ENCODE measurements at regions not wholly inside any gene's neighbourhood (a gene's known extent, or its start where the extent isn't known, plus 50 kb on each side); places are given as distances from the start of the nearest gene placed in this dataset.

DNA sequence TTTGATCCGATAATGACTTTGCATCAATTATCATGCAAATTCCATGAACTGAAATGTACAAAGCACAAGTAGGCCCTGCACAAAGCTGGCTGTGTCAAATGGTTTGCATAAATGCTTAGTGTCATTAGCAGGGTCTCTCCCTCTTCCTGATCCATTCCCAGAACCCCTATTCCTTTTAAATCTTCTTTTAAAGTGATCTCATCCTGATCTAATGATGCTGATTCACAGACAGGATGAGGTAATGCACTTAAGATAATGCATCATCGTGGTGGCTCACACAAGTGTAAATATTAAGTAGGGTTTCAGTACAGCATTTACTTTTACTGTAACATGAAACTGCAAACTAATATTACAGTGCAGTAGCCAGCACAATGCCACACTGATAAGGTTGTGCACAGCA is 304.8 kb upstream of the SOX11 start:
- Histone ChIP-seq H3K36me3 (ENCODE audit: control insufficient read depth, low read length) (no peaks in the 10 kb centered on the region), H3K27ac (ENCODE audit: low read depth, low read length) (no peak overlapping the region), H3K79me2 (ENCODE audit: control insufficient read depth, low read length) (no peaks in the 10 kb centered on the region), H3K4me1 (ENCODE audit: control insufficient read depth, low read length) (no peaks in the 10 kb centered on the region), H4K20me1 (ENCODE audit: control insufficient read depth, insufficient read depth, low read depth, low read length) (no peaks in the 10 kb centered on the region), H3K9me2 (replicated peaks; ENCODE audit: control insufficient read depth, low read length) (no peaks in the 10 kb centered on the region), H3K4me3 (ENCODE audit: low read length) (no peak overlapping the region), H3K4me2 (ENCODE audit: low read length) (no peak overlapping the region), H3K27me3 (ENCODE audit: control insufficient read depth, low read length) (no peaks in the 10 kb centered on the region), H3K9me3 (ENCODE audit: control insufficient read depth, insufficient read depth, low read length) (no peaks in the 10 kb centered on the region), H3F3A (ENCODE audit: control insufficient read depth, insufficient read depth) (no peaks in the 10 kb centered on the region)
- TF ChIP-seq EZH2phosphoT487 (IDR thresholded peaks at IDR 0.05; ENCODE audit: borderline replicate concordance, low read length): no peak
- TF ChIP-seq, protein P1, sequence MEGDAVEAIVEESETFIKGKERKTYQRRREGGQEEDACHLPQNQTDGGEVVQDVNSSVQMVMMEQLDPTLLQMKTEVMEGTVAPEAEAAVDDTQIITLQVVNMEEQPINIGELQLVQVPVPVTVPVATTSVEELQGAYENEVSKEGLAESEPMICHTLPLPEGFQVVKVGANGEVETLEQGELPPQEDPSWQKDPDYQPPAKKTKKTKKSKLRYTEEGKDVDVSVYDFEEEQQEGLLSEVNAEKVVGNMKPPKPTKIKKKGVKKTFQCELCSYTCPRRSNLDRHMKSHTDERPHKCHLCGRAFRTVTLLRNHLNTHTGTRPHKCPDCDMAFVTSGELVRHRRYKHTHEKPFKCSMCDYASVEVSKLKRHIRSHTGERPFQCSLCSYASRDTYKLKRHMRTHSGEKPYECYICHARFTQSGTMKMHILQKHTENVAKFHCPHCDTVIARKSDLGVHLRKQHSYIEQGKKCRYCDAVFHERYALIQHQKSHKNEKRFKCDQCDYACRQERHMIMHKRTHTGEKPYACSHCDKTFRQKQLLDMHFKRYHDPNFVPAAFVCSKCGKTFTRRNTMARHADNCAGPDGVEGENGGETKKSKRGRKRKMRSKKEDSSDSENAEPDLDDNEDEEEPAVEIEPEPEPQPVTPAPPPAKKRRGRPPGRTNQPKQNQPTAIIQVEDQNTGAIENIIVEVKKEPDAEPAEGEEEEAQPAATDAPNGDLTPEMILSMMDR (IDR thresholded peaks at IDR 0.05; ENCODE audit: low read depth, low read length, poor library complexity, severe bottlenecking): no peak

DNA sequence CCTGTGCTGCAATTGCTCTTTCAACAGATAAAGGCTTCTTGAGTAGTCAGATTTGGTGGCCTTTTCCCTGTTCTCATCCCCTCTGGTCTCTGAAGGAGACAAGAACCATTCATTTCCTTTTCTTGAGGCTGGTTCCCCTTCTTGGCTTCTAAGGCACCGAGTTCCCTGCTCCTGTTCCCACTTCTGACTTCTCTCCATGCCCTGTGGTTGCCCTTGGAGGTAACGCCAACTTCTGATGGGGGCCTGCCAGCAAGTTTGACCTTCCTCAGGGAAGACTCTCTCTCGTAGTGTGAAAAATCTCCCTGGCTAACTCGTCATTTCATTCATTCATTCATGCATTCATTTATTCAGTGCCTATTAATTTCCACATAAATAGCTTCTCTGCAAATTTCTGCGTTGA is 302.4 kb upstream of the SOX11 start:
- H3K27me3 ChIP-seq (ENCODE audit: control insufficient read depth, low read length): no peaks in the 10 kb centered on the region
- no peaks in the 10 kb centered on the region for H3F3A ChIP-seq (ENCODE audit: control insufficient read depth, insufficient read depth)
- no peaks in the 10 kb centered on the region for H4K20me1 ChIP-seq (ENCODE audit: control insufficient read depth, insufficient read depth, low read depth, low read length)
- no peaks in the 10 kb centered on the region for H3K4me1 ChIP-seq (ENCODE audit: control insufficient read depth, low read length)
- no peaks in the 10 kb centered on the region for H3K9me2 ChIP-seq (replicated peaks; ENCODE audit: control insufficient read depth, low read length)
- TF ChIP-seq EZH2phosphoT487 (IDR thresholded peaks at IDR 0.05; ENCODE audit: borderline replicate concordance, low read length): no peak
- TF ChIP-seq, protein P1 (IDR thresholded peaks at IDR 0.05; ENCODE audit: low read depth, low read length, poor library complexity, severe bottlenecking): no peak
- no peaks in the 10 kb centered on the region for H3K36me3 ChIP-seq (ENCODE audit: control insufficient read depth, low read length)
- no peak overlapping the region for H3K27ac ChIP-seq (ENCODE audit: low read depth, low read length)
- no peak overlapping the region for H3K4me3 ChIP-seq (ENCODE audit: low read length)
- no peaks in the 10 kb centered on the region for H3K9me3 ChIP-seq (ENCODE audit: control insufficient read depth, insufficient read depth, low read length)
- no peaks in the 10 kb centered on the region for H3K79me2 ChIP-seq (ENCODE audit: control insufficient read depth, low read length)
- H3K4me2 ChIP-seq (ENCODE audit: low read length): no peak overlapping the region

DNA sequence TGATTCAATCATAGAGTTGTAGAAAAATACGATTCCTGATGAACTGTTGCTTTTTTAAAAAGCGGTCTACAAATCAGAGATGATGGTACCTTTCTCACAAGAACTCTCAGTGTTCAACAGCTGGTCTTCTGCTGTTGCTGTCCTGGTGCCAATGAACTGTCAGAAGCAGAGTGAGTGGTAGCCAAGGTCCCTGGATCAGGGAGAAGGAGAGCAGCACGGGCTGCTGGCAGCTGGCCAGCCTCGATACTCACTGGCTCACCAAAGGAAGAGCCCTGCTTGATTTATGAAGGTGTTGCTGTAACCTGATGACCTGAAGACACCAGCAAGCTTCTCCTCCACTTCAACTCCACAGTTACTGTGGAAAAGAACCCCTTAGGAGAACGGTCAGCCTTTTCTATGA is 300.8 kb upstream of the SOX11 start:
- no peaks in the 10 kb centered on the region for H4K20me1 ChIP-seq (ENCODE audit: control insufficient read depth, insufficient read depth, low read depth, low read length)
- no peaks in the 10 kb centered on the region for H3F3A ChIP-seq (ENCODE audit: control insufficient read depth, insufficient read depth)
- H3K27ac ChIP-seq (ENCODE audit: low read depth, low read length): no peak overlapping the region
- H3K9me3 ChIP-seq (ENCODE audit: control insufficient read depth, insufficient read depth, low read length): no peaks in the 10 kb centered on the region
- no peak overlapping the region for H3K4me3 ChIP-seq (ENCODE audit: low read length)
- no peaks in the 10 kb centered on the region for H3K4me1 ChIP-seq (ENCODE audit: control insufficient read depth, low read length)
- H3K4me2 ChIP-seq (ENCODE audit: low read length): no peak overlapping the region
- H3K36me3 ChIP-seq (ENCODE audit: control insufficient read depth, low read length): no peaks in the 10 kb centered on the region
- no peak for TF ChIP-seq EZH2phosphoT487 (IDR thresholded peaks at IDR 0.05; ENCODE audit: borderline replicate concordance, low read length)
- TF ChIP-seq, protein P1 (IDR thresholded peaks at IDR 0.05; ENCODE audit: low read depth, low read length, poor library complexity, severe bottlenecking): no peak
- H3K79me2 ChIP-seq (ENCODE audit: control insufficient read depth, low read length): no peaks in the 10 kb centered on the region
- H3K9me2 ChIP-seq (replicated peaks; ENCODE audit: control insufficient read depth, low read length): no peaks in the 10 kb centered on the region
- no peaks in the 10 kb centered on the region for H3K27me3 ChIP-seq (ENCODE audit: control insufficient read depth, low read length)

DNA sequence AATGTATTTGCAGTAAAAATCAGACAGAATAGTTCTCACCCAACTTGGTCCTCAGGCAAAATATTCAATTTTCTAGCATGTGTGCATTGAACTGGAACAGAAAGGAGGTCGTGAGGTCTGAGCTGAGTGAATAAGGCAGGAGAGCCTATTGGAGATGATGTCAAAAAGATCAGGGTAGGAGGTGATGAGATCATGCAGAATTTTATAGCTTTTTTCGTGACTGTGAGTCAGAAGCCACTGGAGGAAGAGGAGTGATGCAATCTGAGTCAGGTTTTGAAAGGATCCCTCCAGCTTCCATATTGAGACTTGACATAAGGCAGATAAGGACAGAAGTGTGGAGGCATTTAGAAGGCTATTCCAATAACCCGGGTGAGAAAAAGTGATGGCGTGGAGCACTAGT is 299.5 kb upstream of the SOX11 start:
- no peaks in the 10 kb centered on the region for H3K36me3 ChIP-seq (ENCODE audit: control insufficient read depth, low read length)
- H3K4me3 ChIP-seq (ENCODE audit: low read length): no peak overlapping the region
- H3K9me2 ChIP-seq (replicated peaks; ENCODE audit: control insufficient read depth, low read length): no peaks in the 10 kb centered on the region
- H3K4me1 ChIP-seq (ENCODE audit: control insufficient read depth, low read length): no peaks in the 10 kb centered on the region
- no peak overlapping the region for H3K27ac ChIP-seq (ENCODE audit: low read depth, low read length)
- H4K20me1 ChIP-seq (ENCODE audit: control insufficient read depth, insufficient read depth, low read depth, low read length): no peaks in the 10 kb centered on the region
- H3K79me2 ChIP-seq (ENCODE audit: control insufficient read depth, low read length): no peaks in the 10 kb centered on the region
- H3K27me3 ChIP-seq (ENCODE audit: control insufficient read depth, low read length): no peaks in the 10 kb centered on the region
- TF ChIP-seq, protein P1 (IDR thresholded peaks at IDR 0.05; ENCODE audit: low read depth, low read length, poor library complexity, severe bottlenecking): no peak
- TF ChIP-seq EZH2phosphoT487 (IDR thresholded peaks at IDR 0.05; ENCODE audit: borderline replicate concordance, low read length): no peak
- H3K4me2 ChIP-seq (ENCODE audit: low read length): no peak overlapping the region
- no peaks in the 10 kb centered on the region for H3F3A ChIP-seq (ENCODE audit: control insufficient read depth, insufficient read depth)
- no peaks in the 10 kb centered on the region for H3K9me3 ChIP-seq (ENCODE audit: control insufficient read depth, insufficient read depth, low read length)
